ENCODE measurements at regions not wholly inside any gene's neighbourhood (a gene's known extent, or its start where the extent isn't known, plus 50 kb on each side); places are given as distances from the start of the nearest gene placed in this dataset.

- no peak for DNase-seq (ENCODE audit: low spot score)
Observed at GRCh38 chrX:45743906-45744625, 543.4 kb upstream of the DIPK2B start.

GRCh38 chrX:45743081-45743533, 542.4 kb upstream of the DIPK2B start:
- DNase-seq (ENCODE audit: low spot score): no peak

- DNase-seq (ENCODE audit: low spot score): no peak
Observed at GRCh38 chrX:45740291-45740690, 539.6 kb upstream of the DIPK2B start.

- no peak for DNase-seq (ENCODE audit: low spot score)
Observed at GRCh38 chrX:45735571-45735970, 534.9 kb upstream of the DIPK2B start.

- no peak for DNase-seq (ENCODE audit: low spot score)
Observed at GRCh38 chrX:45731448-45731847, 530.8 kb upstream of the DIPK2B start.

- DNase-seq (ENCODE audit: low spot score): no peak
Observed at GRCh38 chrX:45727761-45728160, 527.1 kb upstream of the DIPK2B start.

- DNase-seq (ENCODE audit: low spot score): no peak
Observed at GRCh38 chrX:45722471-45722870, 521.8 kb upstream of the DIPK2B start.

- no peak for DNase-seq (ENCODE audit: low spot score)
Observed at GRCh38 chrX:45719751-45720501, 519.2 kb upstream of the DIPK2B start.

GRCh38 chrX:45718676-45719075, 518.0 kb upstream of the DIPK2B start:
- no peak for DNase-seq (ENCODE audit: low spot score)

- no peak for DNase-seq (ENCODE audit: low spot score)
Observed at GRCh38 chrX:45716750-45717149, 516.1 kb upstream of the DIPK2B start.

- DNase-seq (ENCODE audit: low spot score): no peak
Observed at GRCh38 chrX:45715748-45716147, 515.1 kb upstream of the DIPK2B start.

GRCh38 chrX:45714866-45715265, 514.2 kb upstream of the DIPK2B start:
- no peak for DNase-seq (ENCODE audit: low spot score)

- DNase-seq (ENCODE audit: low spot score): no peak
Observed at GRCh38 chrX:45712067-45712466, 511.4 kb upstream of the DIPK2B start.

- DNase-seq (ENCODE audit: low spot score): no peak
Observed at GRCh38 chrX:45711231-45711630, 510.6 kb upstream of the DIPK2B start.

GRCh38 chrX:45710081-45710801, 509.6 kb upstream of the DIPK2B start:
- no peak for DNase-seq (ENCODE audit: low spot score)

GRCh38 chrX:45709381-45709780, 508.7 kb upstream of the DIPK2B start:
- DNase-seq (ENCODE audit: low spot score): no peak

- no peak for DNase-seq (ENCODE audit: low spot score)
Observed at GRCh38 chrX:45699158-45699557, 498.5 kb upstream of the DIPK2B start.

GRCh38 chrX:45697591-45697990, 496.9 kb upstream of the DIPK2B start:
- no peak for DNase-seq (ENCODE audit: low spot score)

- no peak for DNase-seq (ENCODE audit: low spot score)
Observed at GRCh38 chrX:45696736-45697135, 496.1 kb upstream of the DIPK2B start.

GRCh38 chrX:45689971-45690370, 489.3 kb upstream of the DIPK2B start:
- no peak for DNase-seq (ENCODE audit: low spot score)

- DNase-seq (ENCODE audit: low spot score): no peak
Observed at GRCh38 chrX:45683914-45684313, 483.2 kb upstream of the DIPK2B start.

GRCh38 chrX:45681891-45682290, 481.2 kb upstream of the DIPK2B start:
- no peak for DNase-seq (ENCODE audit: low spot score)
